Hepatocyte (in vitro differentiated cells): ENCODE measurements at regions not wholly inside any gene's neighbourhood (a gene's known extent, or its start where the extent isn't known, plus 50 kb on each side); places are given as distances from the start of the nearest gene placed in this dataset.

Source experiments
- EZH2 ChIP-seq: fragments of 200-600 bp; sonication (generic); IDR thresholded peaks from 2 replicates; pipeline ENCODE4 v1.6.1; 2016; ENCODE audit warnings: antibody characterized with exemption, mild to moderate bottlenecking, borderline replicate concordance
- EZH2phosphoT487 ChIP-seq: fragments of 200-600 bp; sonication (generic); IDR thresholded peaks from one replicate; pipeline ENCODE4 v1.6.1; 2018; ENCODE audit warnings: antibody characterized with exemption, mild to moderate bottlenecking, low read depth, moderate library complexity; ENCODE audit not compliant: unreplicated experiment, severe bottlenecking
- TF ChIP-seq, protein P1 (sequence below): fragments of 200-600 bp; sonication (generic); IDR thresholded peaks from 2 replicates; pipeline ENCODE4 v1.5.1; 2016; ENCODE audit warnings: antibody characterized with exemption, mild to moderate bottlenecking; ENCODE audit not compliant: poor library complexity

DNA sequence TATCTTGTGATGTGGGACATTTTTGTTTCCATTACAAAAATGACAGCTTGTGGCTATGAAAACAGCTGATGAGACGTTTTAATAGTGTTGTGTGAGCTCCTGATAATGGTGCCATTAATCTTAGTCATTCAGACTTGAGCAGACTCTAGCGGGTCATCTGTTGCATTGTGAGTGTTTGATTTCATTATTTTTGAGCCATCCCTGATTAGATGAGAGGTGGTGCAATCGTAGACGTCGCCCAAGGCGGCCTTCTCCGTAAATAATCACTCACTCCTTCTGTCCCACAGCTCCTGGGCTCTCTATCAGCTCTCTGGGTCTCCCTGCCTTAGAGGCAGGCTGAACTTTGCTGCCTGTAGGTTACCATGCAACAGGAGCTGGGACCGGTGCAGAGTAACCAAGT is 528.0 kb upstream of the SGCG start:
- TF ChIP-seq EZH2phosphoT487 (no peak), EZH2 (no peak)
- TF ChIP-seq, protein P1, sequence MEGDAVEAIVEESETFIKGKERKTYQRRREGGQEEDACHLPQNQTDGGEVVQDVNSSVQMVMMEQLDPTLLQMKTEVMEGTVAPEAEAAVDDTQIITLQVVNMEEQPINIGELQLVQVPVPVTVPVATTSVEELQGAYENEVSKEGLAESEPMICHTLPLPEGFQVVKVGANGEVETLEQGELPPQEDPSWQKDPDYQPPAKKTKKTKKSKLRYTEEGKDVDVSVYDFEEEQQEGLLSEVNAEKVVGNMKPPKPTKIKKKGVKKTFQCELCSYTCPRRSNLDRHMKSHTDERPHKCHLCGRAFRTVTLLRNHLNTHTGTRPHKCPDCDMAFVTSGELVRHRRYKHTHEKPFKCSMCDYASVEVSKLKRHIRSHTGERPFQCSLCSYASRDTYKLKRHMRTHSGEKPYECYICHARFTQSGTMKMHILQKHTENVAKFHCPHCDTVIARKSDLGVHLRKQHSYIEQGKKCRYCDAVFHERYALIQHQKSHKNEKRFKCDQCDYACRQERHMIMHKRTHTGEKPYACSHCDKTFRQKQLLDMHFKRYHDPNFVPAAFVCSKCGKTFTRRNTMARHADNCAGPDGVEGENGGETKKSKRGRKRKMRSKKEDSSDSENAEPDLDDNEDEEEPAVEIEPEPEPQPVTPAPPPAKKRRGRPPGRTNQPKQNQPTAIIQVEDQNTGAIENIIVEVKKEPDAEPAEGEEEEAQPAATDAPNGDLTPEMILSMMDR = no peak
